Activated naive CD4-positive, alpha-beta T cell treated with anti-CD3 and anti-CD28 coated beads, Interleukin-2, amount 50 U/mL, for 24 hours (primary cell): ENCODE measurements at regions not wholly inside any gene's neighbourhood (a gene's known extent, or its start where the extent isn't known, plus 50 kb on each side); places are given as distances from the start of the nearest gene placed in this dataset.
"Not testable (repeated sequence)": the region's sequence is repeated elsewhere in the genome, so short reads cannot be mapped to it uniquely, and the experiment has no call there.

ENCODE experiments used
- H3K27ac Mint-ChIP-seq: one replicate; pipeline ENCODE4 v1.8.0; 2021; ENCODE audit warnings: mild to moderate bottlenecking, mixed read lengths
- H3K27me3 Mint-ChIP-seq: one replicate; pipeline ENCODE4 v1.8.0; 2021; ENCODE audit warnings: mixed read lengths
- H3K36me3 Mint-ChIP-seq: one replicate; pipeline ENCODE4 v1.8.0; 2021; ENCODE audit warnings: mixed read lengths
- H3K4me1 Mint-ChIP-seq: one replicate; pipeline ENCODE4 v1.8.0; 2021; ENCODE audit warnings: mixed read lengths
- H3K4me3 Mint-ChIP-seq: one replicate; pipeline ENCODE4 v1.8.0; 2021; ENCODE audit warnings: mild to moderate bottlenecking, mixed read lengths
- H3K9me3 Mint-ChIP-seq: one replicate; pipeline ENCODE4 v1.8.0; 2021; ENCODE audit warnings: mixed read lengths

DNA sequence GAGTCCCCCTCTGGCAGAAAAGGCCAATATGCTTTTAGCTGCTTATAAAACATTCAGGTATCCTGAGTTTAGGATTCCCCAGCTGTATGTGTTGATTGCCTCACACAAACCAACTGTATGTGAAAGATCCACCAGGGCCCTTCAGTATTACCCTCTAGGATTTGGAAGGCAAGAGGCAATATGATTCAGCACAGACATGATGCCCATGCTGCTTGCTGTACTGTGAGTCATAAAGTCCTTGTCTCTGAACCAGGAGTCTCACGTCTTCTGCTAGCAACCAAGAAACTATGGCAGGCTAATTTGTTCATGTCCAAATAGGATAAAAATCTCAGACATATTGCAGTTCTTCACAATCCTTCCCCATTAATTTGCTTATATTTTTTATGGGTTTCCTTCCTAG lies 789.2 kb upstream of the SLC35B3 start:
- no peak overlapping the region for H3K27ac Mint-ChIP-seq
- no peaks in the 10 kb centered on the region for H3K27me3 Mint-ChIP-seq
- no peaks in the 10 kb centered on the region for H3K4me1 Mint-ChIP-seq
- H3K36me3 Mint-ChIP-seq: peaks cover 2% of the 10 kb centered on the region
- H3K4me3 Mint-ChIP-seq: no peak overlapping the region
- H3K9me3 Mint-ChIP-seq: peaks cover 17% of the 10 kb centered on the region

DNA sequence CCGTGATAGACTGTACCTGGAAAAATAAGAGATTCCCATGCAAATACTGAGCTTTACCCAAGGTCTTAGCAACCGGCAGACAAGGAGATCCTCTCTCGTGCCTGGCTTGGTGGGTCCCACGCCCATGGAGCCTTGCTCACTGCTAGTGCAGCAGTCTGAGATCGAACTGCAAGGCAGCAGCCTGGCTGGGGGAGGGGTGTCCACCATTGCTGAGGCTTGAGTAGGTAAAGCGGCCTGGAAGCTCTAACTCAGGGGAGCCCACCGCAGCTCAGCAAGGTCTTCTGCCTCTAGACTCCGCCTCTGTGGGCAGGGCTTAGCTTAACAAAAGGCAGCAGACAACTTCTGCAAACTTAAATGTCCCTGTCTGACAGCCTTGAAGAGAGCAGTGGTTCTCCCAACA lies 778.4 kb upstream of the SLC35B3 start:
- H3K36me3 Mint-ChIP-seq, H3K27ac Mint-ChIP-seq, H3K27me3 Mint-ChIP-seq, H3K4me1 Mint-ChIP-seq, H3K9me3 Mint-ChIP-seq, H3K4me3 Mint-ChIP-seq: not testable (repeated sequence)

DNA sequence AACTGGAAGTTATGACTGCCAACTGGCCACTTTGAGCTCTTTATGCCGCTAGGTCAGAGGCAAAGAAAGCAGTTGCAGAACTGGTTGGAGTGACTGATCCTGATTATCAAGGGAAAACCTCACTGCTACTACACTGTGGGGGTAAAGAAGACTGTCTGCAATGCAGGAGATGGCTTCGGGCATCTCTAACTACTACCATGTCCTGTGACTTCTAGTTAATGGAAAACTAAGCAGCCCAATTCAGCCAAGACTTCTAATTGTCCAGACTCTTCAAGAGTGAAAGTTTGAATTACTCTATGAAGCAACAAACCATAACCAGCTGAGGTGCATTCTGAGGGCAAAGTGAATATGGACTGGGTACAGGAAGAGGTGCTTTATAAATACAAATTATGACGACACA lies 773.6 kb upstream of the SLC35B3 start:
- H3K27ac Mint-ChIP-seq: no peak overlapping the region
- no peak overlapping the region for H3K4me3 Mint-ChIP-seq
- no peaks in the 10 kb centered on the region for H3K4me1 Mint-ChIP-seq
- peaks cover 13% of the 10 kb centered on the region for H3K9me3 Mint-ChIP-seq
- H3K27me3 Mint-ChIP-seq: no peaks in the 10 kb centered on the region
- H3K36me3 Mint-ChIP-seq: no peaks in the 10 kb centered on the region

DNA sequence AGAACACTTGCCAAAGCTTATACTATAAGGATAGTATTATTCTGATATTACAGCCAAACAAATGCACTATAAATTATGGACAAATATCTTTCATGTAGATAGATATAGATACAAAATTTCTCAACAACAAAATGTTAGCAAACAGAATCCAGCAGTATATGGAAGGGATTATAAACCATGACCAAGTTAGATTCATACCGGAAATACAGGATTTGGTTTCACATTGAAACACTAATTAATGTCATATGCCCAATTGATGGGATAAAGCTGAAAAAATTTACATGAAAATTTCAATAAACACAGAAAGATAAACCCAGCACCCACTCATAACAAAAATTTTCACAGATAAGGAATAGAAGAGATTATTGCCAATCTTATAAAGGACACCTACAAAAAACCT lies 770.3 kb upstream of the SLC35B3 start:
- Mint-ChIP-seq H3K4me1 (no peaks in the 10 kb centered on the region), H3K36me3 (no peaks in the 10 kb centered on the region), H3K9me3 (peaks cover 19% of the 10 kb centered on the region), H3K4me3 (no peak overlapping the region), H3K27me3 (no peaks in the 10 kb centered on the region), H3K27ac (no peak overlapping the region)

DNA sequence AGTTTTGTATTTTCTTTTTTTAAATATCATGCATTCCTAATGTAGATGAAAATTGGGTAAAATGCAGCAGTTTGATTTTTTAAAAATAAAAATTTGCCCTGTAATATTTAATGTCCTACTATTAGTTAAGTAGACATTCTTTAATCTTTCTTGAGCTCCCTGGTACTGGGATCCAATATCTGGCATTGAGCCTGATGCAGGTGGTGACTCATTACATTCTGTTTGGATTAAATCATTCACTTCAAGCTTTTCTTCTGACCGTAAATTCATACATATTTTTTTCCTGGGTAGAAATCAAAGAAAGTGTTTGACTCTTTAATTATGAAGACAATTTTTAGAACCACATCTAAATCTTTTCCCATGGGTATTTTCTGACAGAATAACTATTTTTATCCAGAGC lies 768.8 kb upstream of the SLC35B3 start:
- Mint-ChIP-seq H3K27ac (no peak overlapping the region), H3K36me3 (no peaks in the 10 kb centered on the region), H3K4me3 (no peak overlapping the region), H3K27me3 (no peaks in the 10 kb centered on the region), H3K9me3 (peaks cover 19% of the 10 kb centered on the region), H3K4me1 (no peaks in the 10 kb centered on the region)

DNA sequence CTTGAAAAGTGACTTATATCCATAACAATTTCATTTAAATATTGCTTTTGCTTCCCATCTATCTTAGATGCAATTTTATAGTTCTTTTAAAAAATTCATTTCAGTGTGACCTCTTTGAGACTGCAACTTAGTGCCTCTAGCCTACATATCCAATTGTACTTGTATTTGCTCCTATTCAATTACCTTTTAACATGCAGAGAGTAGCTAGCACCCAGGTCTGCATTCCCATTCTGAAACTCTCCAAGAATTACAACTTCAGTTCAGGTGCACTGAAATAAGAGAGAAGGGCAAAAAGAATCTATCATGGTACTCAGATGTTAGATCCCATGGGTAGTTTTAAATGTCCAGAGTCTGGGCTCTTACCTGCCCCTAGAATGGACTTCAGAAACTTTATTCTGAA lies 765.4 kb upstream of the SLC35B3 start:
- Mint-ChIP-seq H3K4me3 (no peak overlapping the region), H3K36me3 (no peaks in the 10 kb centered on the region), H3K4me1 (no peaks in the 10 kb centered on the region), H3K27me3 (no peaks in the 10 kb centered on the region), H3K9me3 (peaks cover 14% of the 10 kb centered on the region), H3K27ac (no peak overlapping the region)

DNA sequence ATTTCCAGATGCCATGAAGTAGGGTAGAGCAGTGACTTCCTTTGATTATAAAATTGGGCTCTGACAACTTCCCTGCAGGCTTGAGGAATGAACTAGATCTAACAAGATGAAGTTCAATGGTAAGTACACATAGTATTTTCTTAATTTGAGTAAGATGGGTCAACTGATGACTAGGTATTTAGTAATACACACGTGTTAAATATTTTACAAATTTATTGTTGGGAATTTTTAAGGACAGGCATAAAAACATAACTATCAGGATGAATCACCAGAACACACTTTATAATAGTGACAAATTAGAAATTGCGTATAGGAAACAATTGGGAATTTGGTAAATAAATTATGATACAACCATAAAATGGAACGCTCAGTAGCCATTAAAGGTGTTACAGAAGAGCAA lies 762.4 kb upstream of the SLC35B3 start:
- no peak overlapping the region for H3K4me3 Mint-ChIP-seq
- H3K27me3 Mint-ChIP-seq: no peaks in the 10 kb centered on the region
- H3K36me3 Mint-ChIP-seq: no peaks in the 10 kb centered on the region
- no peaks in the 10 kb centered on the region for H3K4me1 Mint-ChIP-seq
- H3K27ac Mint-ChIP-seq: no peak overlapping the region
- peaks cover 6% of the 10 kb centered on the region for H3K9me3 Mint-ChIP-seq

DNA sequence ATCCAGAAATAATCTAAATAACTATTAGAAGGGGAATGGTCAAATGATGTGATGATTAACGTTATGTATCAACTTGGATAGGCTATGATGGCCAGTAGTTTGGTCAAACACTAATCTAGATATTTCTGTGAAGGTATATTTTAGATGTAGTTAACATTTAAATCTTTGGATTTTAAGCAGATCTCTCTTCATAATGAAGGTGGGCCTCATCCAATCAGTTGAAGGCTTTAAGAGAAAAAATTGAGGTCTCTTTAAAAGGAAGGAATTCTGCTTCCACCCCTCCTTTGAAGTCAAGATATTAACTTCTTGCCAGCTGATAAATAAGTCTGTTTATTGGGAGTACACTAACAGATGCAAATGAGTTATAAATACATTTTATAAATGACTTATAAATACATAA lies 760.0 kb upstream of the SLC35B3 start:
- Mint-ChIP-seq H3K4me1 (no peaks in the 10 kb centered on the region), H3K27me3 (no peaks in the 10 kb centered on the region), H3K27ac (no peak overlapping the region), H3K4me3 (no peak overlapping the region), H3K36me3 (no peaks in the 10 kb centered on the region), H3K9me3 (peaks cover 5% of the 10 kb centered on the region)

DNA sequence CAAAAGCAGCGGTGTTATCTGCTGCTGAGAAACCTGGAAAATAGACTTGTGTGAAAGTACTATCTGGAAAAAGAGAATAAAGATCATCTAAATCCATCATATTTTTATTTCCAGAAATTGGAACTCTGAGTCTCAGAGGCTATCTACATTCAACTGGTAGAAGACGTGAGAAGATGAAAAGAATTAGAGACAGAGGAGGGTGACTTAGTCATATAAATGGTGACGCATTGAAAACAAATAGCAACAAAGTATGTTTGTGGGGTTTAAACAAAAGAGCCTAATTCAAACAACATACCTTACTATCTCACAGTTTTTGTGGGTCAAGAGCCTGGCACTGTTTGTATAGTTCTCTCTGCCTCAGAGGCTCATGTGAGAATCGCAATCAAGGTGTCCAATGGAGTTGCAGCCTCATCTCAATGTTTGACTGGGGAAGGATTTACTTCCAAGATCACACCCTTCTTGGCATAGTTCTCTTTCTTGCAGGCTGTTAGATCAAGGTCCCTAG lies 757.1 kb upstream of the SLC35B3 start:
- no peaks in the 10 kb centered on the region for H3K36me3 Mint-ChIP-seq

DNA sequence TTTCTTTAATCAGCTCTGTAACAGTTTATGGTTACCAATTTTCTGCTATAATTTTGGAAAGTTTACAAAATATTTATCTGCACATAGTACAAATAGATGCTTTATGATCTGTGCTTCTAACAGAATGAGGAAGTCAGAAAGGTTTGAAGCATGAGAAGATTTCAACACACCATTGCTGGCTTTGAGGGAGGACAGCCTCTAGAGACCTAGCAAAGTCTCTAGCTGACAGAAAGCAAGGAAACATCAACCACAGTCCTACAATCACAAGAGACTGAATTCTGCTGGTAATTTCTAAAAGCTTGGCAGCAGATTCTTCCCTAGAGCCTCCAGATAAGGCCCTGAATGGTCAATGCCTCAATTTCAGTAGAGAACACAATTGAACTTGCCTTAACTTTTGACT lies 750.8 kb upstream of the SLC35B3 start:
- Mint-ChIP-seq H3K4me3 (no peak overlapping the region), H3K9me3 (peaks cover 8% of the 10 kb centered on the region), H3K36me3 (no peaks in the 10 kb centered on the region), H3K4me1 (no peaks in the 10 kb centered on the region), H3K27ac (no peak overlapping the region), H3K27me3 (no peaks in the 10 kb centered on the region)

More for the DNA sequence above, 757.1 kb upstream of the SLC35B3 start:
- no peaks in the 10 kb centered on the region for H3K27me3 Mint-ChIP-seq
- H3K4me3 Mint-ChIP-seq: no peak overlapping the region
- H3K9me3 Mint-ChIP-seq: peaks cover 5% of the 10 kb centered on the region
- no peaks in the 10 kb centered on the region for H3K4me1 Mint-ChIP-seq
- H3K27ac Mint-ChIP-seq: no peak overlapping the region

DNA sequence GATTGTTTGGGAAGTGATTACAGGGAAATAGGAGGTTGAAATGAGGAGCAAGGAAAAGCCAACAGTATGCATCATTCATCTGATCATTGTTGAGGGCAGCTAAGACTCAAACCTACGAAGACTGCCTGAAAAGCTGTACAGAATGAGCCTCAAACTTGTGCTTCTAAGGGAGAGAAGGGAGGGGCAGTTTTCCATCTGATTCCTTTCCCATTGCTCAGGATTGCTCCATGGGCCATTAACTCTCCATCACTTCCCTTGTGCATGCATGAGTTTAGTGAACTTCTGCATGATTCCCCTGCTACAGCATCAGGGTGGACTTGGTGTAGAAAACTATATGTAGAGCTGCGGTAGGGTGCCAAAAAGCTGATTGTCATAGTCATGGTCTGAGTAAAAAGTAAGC lies 742.7 kb upstream of the SLC35B3 start:
- H3K27me3 Mint-ChIP-seq: no peaks in the 10 kb centered on the region
- no peaks in the 10 kb centered on the region for H3K36me3 Mint-ChIP-seq
- no peak overlapping the region for H3K27ac Mint-ChIP-seq
- H3K4me1 Mint-ChIP-seq: no peaks in the 10 kb centered on the region
- no peak overlapping the region for H3K4me3 Mint-ChIP-seq
- H3K9me3 Mint-ChIP-seq: peaks cover 17% of the 10 kb centered on the region

DNA sequence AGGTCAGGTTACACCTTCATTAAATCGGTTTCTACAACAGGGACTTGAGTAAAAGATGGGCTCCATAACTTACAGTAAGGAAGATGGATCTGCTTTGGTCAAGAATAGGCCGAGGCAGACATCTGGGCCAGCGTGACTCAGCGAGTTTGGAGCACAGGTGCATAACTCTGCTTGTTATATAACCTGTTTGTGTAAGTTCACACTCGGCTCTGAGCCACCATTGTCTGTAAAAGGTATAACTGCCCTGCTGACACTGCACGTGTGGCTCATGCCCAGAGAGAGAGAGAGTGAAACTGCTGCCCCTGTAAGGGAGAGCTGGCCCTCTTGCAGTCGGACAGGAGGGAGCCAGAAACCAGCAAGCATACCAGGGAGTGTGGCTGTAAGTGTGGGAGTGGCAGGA lies 737.9 kb upstream of the SLC35B3 start:
- Mint-ChIP-seq H3K4me1 (no peaks in the 10 kb centered on the region), H3K27me3 (no peaks in the 10 kb centered on the region), H3K4me3 (no peak overlapping the region), H3K27ac (no peak overlapping the region), H3K36me3 (no peaks in the 10 kb centered on the region), H3K9me3 (peaks cover 5% of the 10 kb centered on the region)

DNA sequence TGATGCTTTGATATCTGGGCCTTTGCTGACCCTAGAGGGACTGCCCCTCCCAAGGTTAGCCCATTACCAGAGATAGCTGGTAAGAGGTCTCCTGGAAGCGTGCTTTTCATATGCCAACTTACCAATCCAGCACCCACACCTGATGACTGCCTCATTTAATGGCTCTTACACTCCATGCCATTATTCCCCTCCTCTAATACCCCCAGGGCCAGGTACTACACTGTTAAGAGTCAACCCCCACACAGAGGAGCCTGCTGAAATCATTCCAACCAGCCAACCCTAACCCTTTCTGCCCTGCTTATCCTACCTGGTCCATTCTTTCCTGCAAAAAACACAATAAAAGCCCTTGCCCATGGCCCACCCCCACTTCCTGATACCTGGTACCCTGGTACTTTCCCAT lies 736.8 kb upstream of the SLC35B3 start:
- Mint-ChIP-seq H3K4me3 (no peak overlapping the region), H3K9me3 (peaks cover 5% of the 10 kb centered on the region), H3K27ac (no peak overlapping the region), H3K4me1 (no peaks in the 10 kb centered on the region), H3K36me3 (no peaks in the 10 kb centered on the region), H3K27me3 (no peaks in the 10 kb centered on the region)

DNA sequence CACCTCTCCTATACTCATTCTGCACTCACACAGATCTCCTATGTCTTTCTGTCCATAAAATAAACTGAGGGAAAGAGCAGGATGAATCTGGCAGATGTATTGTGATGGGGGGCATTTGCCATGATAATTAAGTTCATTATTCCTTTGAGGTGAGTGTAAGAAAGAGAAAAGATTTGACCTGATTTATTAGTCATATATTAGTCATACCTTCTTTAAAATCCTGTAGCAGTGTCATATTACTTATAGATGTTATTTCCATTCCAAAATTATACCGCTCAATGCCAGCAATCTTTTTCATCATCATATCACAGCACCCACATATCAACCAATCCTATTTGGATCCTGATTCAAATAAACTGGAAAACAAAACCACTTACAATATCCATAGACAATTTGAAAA lies 733.3 kb upstream of the SLC35B3 start:
- H3K36me3 Mint-ChIP-seq: no peaks in the 10 kb centered on the region
- no peaks in the 10 kb centered on the region for H3K4me1 Mint-ChIP-seq
- no peaks in the 10 kb centered on the region for H3K27me3 Mint-ChIP-seq
- no peak overlapping the region for H3K27ac Mint-ChIP-seq
- H3K9me3 Mint-ChIP-seq: no peaks in the 10 kb centered on the region
- no peak overlapping the region for H3K4me3 Mint-ChIP-seq

DNA sequence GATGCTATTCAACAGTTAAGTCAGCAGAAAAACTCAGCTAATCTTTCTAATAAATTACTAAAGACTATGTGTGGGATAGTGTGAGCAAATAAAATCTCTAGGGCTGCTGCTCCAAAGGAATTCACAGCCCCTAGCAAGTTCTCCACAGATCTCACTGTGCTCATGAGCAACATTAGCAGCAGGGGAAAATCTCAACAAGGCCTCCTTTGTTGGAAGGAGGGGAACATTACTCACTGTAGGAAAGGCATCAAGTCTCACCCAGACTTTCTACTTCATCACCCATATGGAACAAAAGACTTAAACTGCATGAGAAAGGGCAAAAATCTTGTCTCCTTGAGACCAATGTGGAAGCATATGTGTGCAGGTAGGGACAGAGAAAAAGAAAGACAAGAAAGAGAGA lies 726.4 kb upstream of the SLC35B3 start:
- Mint-ChIP-seq H3K9me3 (peaks cover 16% of the 10 kb centered on the region), H3K4me1 (no peaks in the 10 kb centered on the region), H3K4me3 (no peak overlapping the region), H3K27ac (no peak overlapping the region), H3K27me3 (no peaks in the 10 kb centered on the region), H3K36me3 (peaks cover 2% of the 10 kb centered on the region)

DNA sequence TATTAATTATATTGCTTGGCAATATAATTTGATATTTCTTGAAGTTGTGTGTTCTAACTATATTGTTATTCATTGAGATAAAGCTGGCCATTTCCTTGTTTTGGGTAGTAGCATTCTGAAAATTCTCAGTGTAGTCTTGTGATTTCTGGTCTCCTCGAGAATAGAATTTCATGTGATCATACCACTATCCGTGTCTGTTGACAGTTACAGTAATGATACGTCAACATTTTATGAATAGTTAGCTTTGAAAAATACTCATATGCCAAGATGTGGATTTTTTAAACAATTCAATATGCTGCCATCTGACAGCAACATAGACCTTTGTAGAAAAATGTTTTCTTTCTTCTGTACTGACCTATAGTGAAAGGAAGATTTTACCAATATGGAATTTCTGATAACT lies 723.7 kb upstream of the SLC35B3 start:
- peaks cover 16% of the 10 kb centered on the region for H3K9me3 Mint-ChIP-seq

DNA sequence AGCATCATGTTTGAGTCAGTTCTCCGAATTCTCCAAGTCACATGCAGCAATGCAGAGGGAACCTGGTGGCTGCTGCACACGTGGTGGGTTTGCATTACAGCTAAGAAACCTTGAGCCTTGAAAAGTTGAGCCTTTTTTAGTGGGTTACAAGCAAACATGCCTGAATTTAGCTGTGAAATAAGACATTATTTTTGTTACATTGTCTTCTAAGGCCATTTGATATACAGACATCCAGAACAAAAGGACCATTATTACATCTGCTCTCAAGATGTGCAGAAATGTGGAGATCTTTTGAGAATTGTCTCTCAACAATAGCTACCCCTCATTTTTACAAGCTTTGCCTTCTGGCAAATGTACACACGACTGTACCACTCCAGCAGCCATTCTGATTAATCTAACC lies 720.5 kb upstream of the SLC35B3 start:
- Mint-ChIP-seq H3K27me3 (no peaks in the 10 kb centered on the region), H3K4me1 (no peaks in the 10 kb centered on the region), H3K27ac (no peak overlapping the region)

More for the DNA sequence above, 723.7 kb upstream of the SLC35B3 start:
- H3K4me1 Mint-ChIP-seq: no peaks in the 10 kb centered on the region
- no peaks in the 10 kb centered on the region for H3K27me3 Mint-ChIP-seq
- H3K4me3 Mint-ChIP-seq: no peak overlapping the region
- no peak overlapping the region for H3K27ac Mint-ChIP-seq
- H3K36me3 Mint-ChIP-seq: peaks cover 2% of the 10 kb centered on the region

More for the DNA sequence above, 720.5 kb upstream of the SLC35B3 start:
- Mint-ChIP-seq H3K4me3 (no peak overlapping the region), H3K9me3 (no peaks in the 10 kb centered on the region), H3K36me3 (no peaks in the 10 kb centered on the region)
